Erythroblast (primary cell): ENCODE measurements at regions not wholly inside any gene's neighbourhood (a gene's known extent, or its start where the extent isn't known, plus 50 kb on each side); places are given as distances from the start of the nearest gene placed in this dataset.

Source experiments
- GATA1 ChIP-seq: IDR thresholded peaks from 2 replicates; pipeline ENCODE4 v1.6.1; 2011; ENCODE audit warnings: low read depth, mild to moderate bottlenecking, control low read depth, low read length, moderate library complexity
- POLR2A ChIP-seq: IDR thresholded peaks from 2 replicates; pipeline ENCODE4 v1.6.1; 2011; ENCODE audit warnings: mild to moderate bottlenecking, low read length

DNA sequence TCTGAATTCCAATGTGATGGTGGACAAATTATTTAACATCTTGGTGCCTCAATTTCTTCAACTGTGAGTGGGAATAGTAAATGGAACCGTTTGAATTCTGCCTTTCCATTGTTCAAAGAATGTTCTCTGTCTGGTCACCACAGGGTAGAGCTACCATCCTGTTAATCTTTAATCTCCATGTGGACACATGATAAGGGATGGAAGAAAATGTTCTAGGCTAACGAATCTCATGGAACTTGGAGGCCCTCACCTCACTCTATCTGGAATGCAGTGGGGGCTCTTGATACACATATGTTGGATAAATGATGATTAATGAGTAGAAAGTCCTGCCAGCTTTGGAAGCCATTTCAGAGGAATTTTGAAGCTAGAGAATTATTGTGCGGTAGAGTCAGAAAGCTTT lies 118.5 kb upstream of the HABP2 start:
- TF ChIP-seq POLR2A: no peak
- TF ChIP-seq GATA1: no peak
